ENCODE measurements at regions not wholly inside any gene's neighbourhood (a gene's known extent, or its start where the extent isn't known, plus 50 kb on each side); places are given as distances from the start of the nearest gene placed in this dataset.

GRCh38 chr13:73631411-73631810 is 502.8 kb downstream of the KLF12 start:
- ChIA-PET CTCF (no interaction called here), POLR2A (no interaction called here)

DNA sequence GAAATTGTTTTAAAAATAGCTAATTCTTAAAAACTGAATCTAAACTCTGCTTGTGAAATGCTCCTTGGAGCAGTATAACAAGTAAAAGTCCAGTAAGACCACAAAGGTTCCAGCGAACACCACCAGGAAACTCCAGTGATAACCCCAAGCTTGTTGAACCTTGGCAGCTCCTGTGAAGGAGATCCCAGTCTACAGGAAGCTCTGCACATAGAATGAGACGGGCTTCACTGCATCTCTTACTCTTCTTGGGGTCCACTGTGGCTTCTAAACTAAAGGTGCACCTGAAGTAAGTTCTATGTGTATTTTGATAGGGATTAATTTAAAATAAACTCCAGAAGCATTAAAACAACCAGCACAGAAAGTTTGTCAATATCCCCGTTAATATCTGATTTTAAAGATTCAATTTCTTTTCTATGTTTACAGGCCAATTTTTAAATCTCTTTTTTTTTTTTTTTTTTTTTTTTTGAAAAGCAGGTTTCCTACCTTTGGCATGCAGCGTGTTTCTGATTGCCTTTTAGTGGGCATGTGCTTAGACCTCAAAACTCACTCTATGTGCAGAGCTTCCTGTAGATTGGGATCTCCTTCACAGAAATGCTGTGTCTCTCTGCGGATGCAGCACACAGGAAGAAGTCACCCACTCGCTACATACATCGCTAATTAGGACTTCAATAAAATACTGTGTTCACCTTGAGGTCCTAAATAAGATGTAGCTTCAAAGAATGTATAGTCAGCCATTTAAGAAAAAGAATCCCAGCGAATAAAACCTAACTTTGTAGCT is 508.5 kb downstream of the KLF12 start:
- POLR2A ChIA-PET = no interaction called here
- CTCF ChIA-PET = no interaction called here

- ChIA-PET CTCF (no interaction called here), POLR2A (no interaction called here)
These were observed 510.9 kb downstream of the KLF12 start for GRCh38 chr13:73623281-73623680.

- ChIA-PET CTCF (no interaction called here), POLR2A (no interaction called here)
These were observed 511.8 kb downstream of the KLF12 start for GRCh38 chr13:73622381-73622780.

DNA sequence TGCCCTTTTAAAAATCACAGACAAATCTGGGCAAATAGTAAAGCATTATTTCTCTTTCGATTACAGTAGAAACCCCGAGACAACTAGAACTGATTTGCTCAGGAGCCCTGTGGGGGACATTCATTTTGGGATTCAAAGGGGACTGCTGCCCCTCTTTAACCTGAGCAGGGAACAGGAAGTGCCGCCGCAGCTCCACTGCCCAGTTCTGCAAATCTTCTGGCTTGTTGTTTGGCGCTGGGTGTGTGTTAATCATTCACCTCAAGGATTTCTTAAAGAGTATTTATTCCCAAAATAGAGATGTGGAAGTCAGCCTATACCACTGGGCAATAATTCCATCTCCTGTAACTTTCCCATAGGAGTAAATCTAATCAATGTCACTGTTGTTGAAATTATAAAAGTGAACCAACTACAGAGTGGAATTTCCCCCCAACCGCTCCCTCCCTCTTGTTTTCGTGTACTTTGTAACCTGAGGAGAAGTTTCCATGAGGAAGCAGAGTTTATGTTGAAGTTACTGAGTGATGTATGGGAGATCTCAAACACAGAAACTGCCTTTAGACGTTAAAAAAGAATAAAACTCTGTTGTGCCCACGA is 515.8 kb downstream of the KLF12 start:
- CTCF ChIA-PET = no interaction called here
- POLR2A ChIA-PET = no interaction called here

GRCh38 chr13:73616861-73617260 is 517.3 kb downstream of the KLF12 start:
- POLR2A ChIA-PET = no interaction called here
- CTCF ChIA-PET = no interaction called here

DNA sequence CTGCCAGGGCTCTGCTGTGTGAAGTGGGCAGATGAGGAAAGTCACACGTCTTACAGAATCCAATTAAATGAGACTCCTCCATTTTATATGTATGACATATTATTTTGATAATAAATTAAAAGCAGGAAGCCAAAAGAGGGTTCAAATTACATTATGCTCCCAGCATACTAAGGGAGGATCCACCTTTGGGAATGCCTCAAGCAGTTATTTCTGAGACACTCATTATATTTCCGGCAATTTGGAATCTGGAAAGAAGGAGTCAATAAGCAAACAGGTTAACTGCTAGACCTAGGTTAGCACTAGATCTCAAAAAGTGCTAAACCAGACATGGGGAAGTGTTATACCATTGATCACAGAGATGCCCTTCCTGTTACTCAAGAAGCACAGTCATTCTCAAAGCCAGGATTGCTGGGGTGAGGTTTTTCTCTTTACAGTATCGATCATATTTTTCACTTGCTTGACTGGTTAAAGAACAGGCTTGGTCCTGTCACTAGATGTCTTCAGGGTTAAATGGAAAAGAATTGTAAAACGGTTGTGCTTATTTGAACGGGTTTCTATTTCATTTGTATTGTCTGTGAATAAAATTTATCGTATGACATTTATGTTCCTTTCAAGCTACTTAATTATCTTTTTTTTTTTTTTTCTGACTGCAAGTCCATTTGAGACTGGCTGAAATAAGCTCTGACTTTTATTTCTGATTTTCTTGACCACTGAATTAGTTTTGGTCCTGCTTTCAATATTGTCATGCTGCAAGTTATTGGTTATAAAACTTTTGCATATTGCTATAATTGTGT is 523.2 kb downstream of the KLF12 start:
- ChIA-PET POLR2A (no interaction called here), CTCF (interaction anchor here (0.6 kb wide), 1 partner anchor 159 kb away, joined by 4 read pairs; no protein-coding TSS in a partner anchor)

- ChIA-PET CTCF (no interaction called here), POLR2A (no interaction called here)
These were observed 525.3 kb downstream of the KLF12 start for GRCh38 chr13:73608711-73609485.

DNA sequence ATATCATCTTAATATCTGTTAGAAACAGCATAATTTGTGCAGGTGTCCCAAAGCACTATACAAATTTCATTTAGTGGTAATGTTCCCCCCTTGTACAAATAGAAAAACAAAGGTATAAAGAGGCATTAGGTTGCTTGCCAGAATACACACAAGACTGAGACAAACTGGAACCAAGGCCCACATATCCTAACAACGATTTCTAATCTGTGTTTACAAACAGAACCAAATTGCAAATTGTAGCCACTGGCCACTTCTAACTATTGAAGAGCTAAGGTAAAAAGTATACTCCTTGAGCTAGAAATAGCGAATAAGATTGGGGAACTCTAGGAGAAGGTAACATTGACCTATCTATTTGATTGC is 526.1 kb downstream of the KLF12 start:
- ChIA-PET POLR2A (no interaction called here), CTCF (no interaction called here)

GRCh38 chr13:73607489-73608156 is 526.6 kb downstream of the KLF12 start:
- ChIA-PET CTCF (no interaction called here), POLR2A (no interaction called here)

DNA sequence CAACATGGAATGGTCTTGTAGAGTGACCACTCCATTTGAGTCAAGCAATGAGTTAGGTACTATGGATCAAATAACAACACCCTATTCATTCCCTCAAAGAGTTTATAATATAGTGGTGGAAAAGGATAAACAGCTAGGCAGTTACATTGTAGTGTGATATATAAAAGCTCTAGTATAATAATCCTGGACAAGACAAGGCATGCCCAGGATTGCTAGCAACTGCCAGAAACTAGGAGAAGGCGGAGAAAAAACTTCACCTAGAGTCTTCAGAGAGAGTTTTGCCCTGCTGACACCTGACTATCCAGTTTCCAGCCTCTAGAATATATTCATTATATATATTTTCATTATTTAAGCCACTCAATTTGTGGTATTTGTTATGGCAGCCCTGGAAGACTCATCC is 530.6 kb downstream of the KLF12 start:
- ChIA-PET CTCF (no interaction called here), POLR2A (no interaction called here)

GRCh38 chr13:73602295-73602694 is 531.9 kb downstream of the KLF12 start:
- POLR2A ChIA-PET = no interaction called here
- CTCF ChIA-PET = no interaction called here

- ChIA-PET CTCF (no interaction called here), POLR2A (no interaction called here)
These were observed 532.5 kb downstream of the KLF12 start for GRCh38 chr13:73601708-73602107.

DNA sequence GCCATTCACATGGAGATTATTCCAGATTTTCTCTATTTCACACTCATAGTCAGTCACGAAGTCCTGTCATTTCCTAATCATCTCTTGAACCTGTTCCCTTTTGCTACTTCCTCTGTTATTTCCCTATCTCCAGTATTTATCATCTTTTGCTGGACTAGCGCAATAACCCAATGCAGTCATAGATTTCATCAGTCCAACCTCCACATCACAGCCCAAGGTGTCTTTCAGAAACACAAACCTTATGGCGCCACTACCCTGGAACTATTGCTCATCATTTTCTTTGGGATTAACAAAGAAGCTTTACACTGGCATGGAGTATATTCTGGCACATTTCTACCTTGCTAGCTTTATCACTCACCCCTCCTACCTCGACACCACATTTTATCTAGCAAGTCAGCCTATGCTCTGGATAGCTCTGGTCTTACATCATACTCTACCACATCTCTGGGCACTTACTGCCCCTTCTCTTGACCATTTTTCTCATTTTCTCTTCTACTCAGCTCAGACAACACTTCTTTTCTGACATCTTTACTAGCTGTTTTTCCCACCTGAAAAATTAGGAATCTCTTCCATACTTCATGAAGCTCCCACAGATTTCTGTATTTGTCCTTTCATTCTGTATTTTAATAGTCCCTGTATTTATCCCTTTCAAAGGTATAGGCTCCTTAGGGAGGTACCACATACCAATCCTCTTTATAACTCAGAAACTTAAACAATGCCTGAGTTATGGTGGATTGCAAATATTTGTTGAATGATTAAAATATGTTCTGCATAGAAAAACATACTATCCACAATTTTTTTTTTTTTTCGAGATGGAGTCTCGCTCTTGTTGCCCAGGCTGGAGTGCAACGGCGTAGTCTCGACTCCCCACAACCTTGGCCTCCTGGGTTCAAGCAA is 534.7 kb downstream of the KLF12 start:
- CTCF ChIA-PET = no interaction called here
- POLR2A ChIA-PET = no interaction called here

- CTCF ChIA-PET = no interaction called here
These were observed 536.0 kb downstream of the KLF12 start for GRCh38 chr13:73598020-73598712.

DNA sequence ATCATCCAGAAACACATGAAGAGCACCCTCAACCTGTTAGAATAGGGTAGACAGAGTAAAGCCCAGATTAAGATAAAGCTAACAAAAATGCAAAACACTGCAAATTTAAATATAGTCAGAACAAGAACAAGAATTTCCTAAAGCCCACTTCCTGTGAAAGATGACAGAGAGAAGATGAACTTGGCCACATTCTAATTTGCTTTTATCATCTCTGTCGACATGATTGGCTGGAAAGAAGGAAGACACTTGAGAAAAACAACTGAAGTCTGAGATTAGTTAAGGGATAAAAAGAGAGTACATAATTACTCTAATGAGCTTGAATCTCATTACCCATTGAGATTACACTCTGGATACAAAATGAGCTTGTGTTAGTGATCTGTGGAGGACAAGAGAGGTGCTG is 537.6 kb downstream of the KLF5 start:
- ChIA-PET CTCF (no interaction called here), POLR2A (no interaction called here)

More at GRCh38 chr13:73598020-73598712, 536.0 kb downstream of the KLF12 start:
- POLR2A ChIA-PET = no interaction called here

GRCh38 chr13:73593199-73593765 is 534.5 kb downstream of the KLF5 start:
- ChIA-PET POLR2A (no interaction called here), CTCF (no interaction called here)

DNA sequence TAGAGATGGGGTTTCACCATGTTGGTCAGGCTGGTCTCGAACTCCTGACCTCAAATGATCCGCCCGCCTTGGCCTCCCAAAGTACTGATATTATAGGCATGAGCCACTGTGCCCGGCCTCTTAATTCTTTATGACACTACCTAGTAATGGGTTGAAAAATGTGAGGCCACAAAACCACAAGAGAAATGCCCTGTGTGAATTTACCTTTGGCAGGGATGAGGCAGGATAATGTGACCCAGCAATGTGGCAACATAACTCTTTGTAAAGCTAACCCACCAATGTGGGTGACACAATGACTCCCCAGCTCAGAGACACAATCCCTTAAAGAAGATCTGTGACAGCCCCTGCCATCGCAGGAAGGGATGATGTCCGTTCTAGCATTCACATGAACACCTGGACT is 533.1 kb downstream of the KLF5 start:
- ChIA-PET POLR2A (interaction anchor here (0.6 kb wide), 1 partner anchor 72 kb away, joined by 4 read pairs; no protein-coding TSS in a partner anchor), CTCF (no interaction called here)

Data from activated CD8-positive, alpha-beta memory T cell treated with anti-CD3 and anti-CD28 coated beads for 36 hours (primary cell).